Endothelial cell of umbilical vein (primary cell): ENCODE measurements at regions not wholly inside any gene's neighbourhood (a gene's known extent, or its start where the extent isn't known, plus 50 kb on each side); places are given as distances from the start of the nearest gene placed in this dataset.

Source experiments
- BruUV-seq: library from RNA; stranded (reverse); fragments of 400-500 nt; replicated peaks from 2 replicates; lab custom pipeline; 2021; lab: Mats Ljungman, UMichigan
- CTCF ChIA-PET: fragments of 300-600, 350-600 bp; sonication (Branson Sonifier 250); formaldehyde crosslinking; loops from one replicate; lab custom pipeline; 2021; ENCODE audit warnings: antibody characterized with exemption, inconsistent platforms; lab: Charles Lee
- POLR2A ChIA-PET: fragments of 300-600, 350-600 bp; sonication (Branson Sonifier 250); formaldehyde crosslinking; loops from one replicate; lab custom pipeline; 2021; ENCODE audit warnings: antibody characterized with exemption, inconsistent platforms; lab: Charles Lee
- DNase-seq: peaks from one replicate; pipeline ENCODE4 v3.0.0-alpha.2; 2011; ENCODE audit warnings: low read depth, low spot score
- FAIRE-seq: peaks from 2 replicates; lab custom pipeline; 2011; peaks lifted over from hg19 to GRCh38; lab: Jason Lieb, UNC
- H2AFZ ChIP-seq: 2 replicates; pipeline ENCODE4 v1.6.0; 2012; ENCODE audit warnings: low read depth, low read length, control low read depth, inconsistent platforms
- H3K27ac ChIP-seq: 2 replicates; pipeline ENCODE4 v1.5.1; 2011; ENCODE audit warnings: low read depth, mild to moderate bottlenecking, control low read depth, low read length, moderate library complexity; ENCODE audit not compliant: insufficient read depth
- H3K27me3 ChIP-seq, 2 experiments: 2 replicates each; pipeline versions ENCODE4 v1.6.0 to v1.6.1; 2011; ENCODE audit warnings: low read length in 2 of 2, mixed read lengths in 1 of 2; ENCODE audit not compliant: control insufficient read depth in 2 of 2, insufficient read depth in 2 of 2
- H3K36me3 ChIP-seq, 2 experiments: 2 replicates in 1 of 2; 3 replicates in 1 of 2; pipeline ENCODE4 v1.5.1; 2011; ENCODE audit warnings: low read length in 2 of 2, mild to moderate bottlenecking in 1 of 2, moderate library complexity in 1 of 2; ENCODE audit not compliant: control insufficient read depth in 2 of 2, insufficient read depth in 2 of 2; ENCODE audit errors: extremely low read depth in 1 of 2
- H3K4me1 ChIP-seq: 3 replicates; pipeline ENCODE4 v1.5.1; 2011; ENCODE audit warnings: mild to moderate bottlenecking, low read length; ENCODE audit not compliant: control insufficient read depth, insufficient read depth; ENCODE audit errors: extremely low read depth
- H3K4me2 ChIP-seq: 2 replicates; pipeline ENCODE4 v1.6.1; 2011; ENCODE audit warnings: low read length, control low read depth, mixed read lengths; ENCODE audit not compliant: insufficient read depth
- H3K4me3 ChIP-seq, 3 experiments: fragments of 200-600 bp in 1 of 3; sonication (generic), shearing (Covaris generic) in 1 of 3; replicated peaks in 1 of 3; 2 replicates each; pipeline ENCODE4 v1.5.1; 2011 to 2016; ENCODE audit warnings: control low read depth in 3 of 3, low read length in 3 of 3, mild to moderate bottlenecking in 2 of 3, inconsistent platforms in 1 of 3, low read depth in 1 of 3, moderate library complexity in 1 of 3; ENCODE audit not compliant: insufficient read depth in 1 of 3
- H3K79me2 ChIP-seq: 2 replicates; pipeline ENCODE4 v1.6.0; 2012; ENCODE audit warnings: low read length, inconsistent platforms; ENCODE audit not compliant: control insufficient read depth, insufficient read depth
- H3K9ac ChIP-seq: replicated peaks from 2 replicates; pipeline ENCODE3; 2011; ENCODE audit warnings: low read length, control low read depth; ENCODE audit not compliant: insufficient read depth; ENCODE audit errors: extremely low read depth
- H3K9me1 ChIP-seq: replicated peaks from 3 replicates; pipeline ENCODE4 v1.6.0; 2011; ENCODE audit warnings: mild to moderate bottlenecking, low read length; ENCODE audit not compliant: control insufficient read depth, insufficient read depth; ENCODE audit errors: extremely low read depth
- H3K9me3 ChIP-seq: replicated peaks from 2 replicates; pipeline ENCODE4 v1.5.1; 2012; ENCODE audit warnings: low read length, inconsistent platforms; ENCODE audit not compliant: control insufficient read depth, insufficient read depth
- H4K20me1 ChIP-seq: replicated peaks from 2 replicates; pipeline ENCODE3; 2011; ENCODE audit warnings: mild to moderate bottlenecking, low read length; ENCODE audit not compliant: control insufficient read depth, insufficient read depth; ENCODE audit errors: extremely low read depth
- EZH2 ChIP-seq: IDR thresholded peaks from 2 replicates; pipeline ENCODE4 v1.6.1; 2012; ENCODE audit warnings: borderline replicate concordance, low read depth, mild to moderate bottlenecking, moderate library complexity, low read length, inconsistent platforms; ENCODE audit not compliant: severe bottlenecking
- FOS ChIP-seq: IDR thresholded peaks from 2 replicates; pipeline ENCODE4 v1.6.1; 2011; ENCODE audit warnings: mild to moderate bottlenecking, low read length, moderate library complexity, borderline replicate concordance; ENCODE audit not compliant: insufficient read depth
- GATA2 ChIP-seq: IDR thresholded peaks from 2 replicates; pipeline ENCODE4 v1.7.0; 2011; ENCODE audit warnings: low read depth, mild to moderate bottlenecking, moderate library complexity, mixed read lengths, low read length; ENCODE audit not compliant: insufficient read length, insufficient read depth
- JUN ChIP-seq: IDR thresholded peaks from 2 replicates; pipeline ENCODE4 v1.6.1; 2011; ENCODE audit warnings: borderline replicate concordance, low read depth; ENCODE audit not compliant: insufficient read length, insufficient read depth
- MAX ChIP-seq: IDR thresholded peaks from 2 replicates; pipeline ENCODE4 v1.6.1; 2011; ENCODE audit not compliant: insufficient read depth, insufficient read length
- MYC ChIP-seq: IDR thresholded peaks from one replicate; pipeline ENCODE4 v1.6.1; 2011; ENCODE audit warnings: mild to moderate bottlenecking, low read depth, low read length
- POLR2A ChIP-seq: IDR thresholded peaks from 2 replicates; pipeline ENCODE4 v1.6.1; 2012; ENCODE audit warnings: low read depth, mild to moderate bottlenecking, control low read depth, low read length
- POLR2AphosphoS5 ChIP-seq: IDR thresholded peaks from 2 replicates; pipeline ENCODE4 v1.6.1; 2012; ENCODE audit warnings: low read depth, mild to moderate bottlenecking, control low read depth, low read length, moderate library complexity; ENCODE audit not compliant: insufficient read depth
- dilution Hi-C: fragments of 300-500 bp; cut with MboI; formaldehyde crosslinking; loops from one replicate; pipeline ENCODE4 v1.15.0; 2019; ENCODE audit warnings: low sequenced_read_pairs; ENCODE audit not compliant: extremely low pct_ligation_motif_present
- intact Hi-C: fragments of 100-400 bp; cut with micrococcal nuclease; formaldehyde crosslinking; loops from one replicate; pipeline ENCODE4 v1.10.0; 2022
- TF ChIP-seq, protein P1 (sequence below), 2 donors: IDR thresholded peaks; 1 replicate in 1 of 2; 2 replicates in 1 of 2; pipeline ENCODE4 v1.5.1; 2011; ENCODE audit warnings: low read length in 2 of 2, mild to moderate bottlenecking in 2 of 2, moderate library complexity in 2 of 2, control low read depth in 1 of 2, inconsistent platforms in 1 of 2, low read depth in 1 of 2; ENCODE audit not compliant: insufficient read depth in 1 of 2; ENCODE audit errors: extremely low read depth in 1 of 2

GRCh38 chr7:17586711-17587110 lies 288.3 kb downstream of the AHR start:
- Histone ChIP-seq H3K9ac (no peak overlapping the region), H3K27ac (no peak overlapping the region), H3K4me2 (no peak overlapping the region), H3K27me3 (no peaks in the 10 kb centered on the region), H2AFZ (no peak overlapping the region), H4K20me1 (no peaks in the 10 kb centered on the region), H3K79me2 (no peaks in the 10 kb centered on the region), H3K9me1 (no peaks in the 10 kb centered on the region), H3K9me3 (no peaks in the 10 kb centered on the region), H3K4me3 (no peak overlapping the region), H3K4me1 (no peaks in the 10 kb centered on the region), H3K36me3 (no peaks in the 10 kb centered on the region)
- CTCF ChIA-PET, result no interaction called here
- intact Hi-C loops, result no loop called here
- DNase-seq, result no peak
- dilution Hi-C loops, result no loop called here
- no TSS peak for BruUV-seq
- TF ChIP-seq, protein P1, sequence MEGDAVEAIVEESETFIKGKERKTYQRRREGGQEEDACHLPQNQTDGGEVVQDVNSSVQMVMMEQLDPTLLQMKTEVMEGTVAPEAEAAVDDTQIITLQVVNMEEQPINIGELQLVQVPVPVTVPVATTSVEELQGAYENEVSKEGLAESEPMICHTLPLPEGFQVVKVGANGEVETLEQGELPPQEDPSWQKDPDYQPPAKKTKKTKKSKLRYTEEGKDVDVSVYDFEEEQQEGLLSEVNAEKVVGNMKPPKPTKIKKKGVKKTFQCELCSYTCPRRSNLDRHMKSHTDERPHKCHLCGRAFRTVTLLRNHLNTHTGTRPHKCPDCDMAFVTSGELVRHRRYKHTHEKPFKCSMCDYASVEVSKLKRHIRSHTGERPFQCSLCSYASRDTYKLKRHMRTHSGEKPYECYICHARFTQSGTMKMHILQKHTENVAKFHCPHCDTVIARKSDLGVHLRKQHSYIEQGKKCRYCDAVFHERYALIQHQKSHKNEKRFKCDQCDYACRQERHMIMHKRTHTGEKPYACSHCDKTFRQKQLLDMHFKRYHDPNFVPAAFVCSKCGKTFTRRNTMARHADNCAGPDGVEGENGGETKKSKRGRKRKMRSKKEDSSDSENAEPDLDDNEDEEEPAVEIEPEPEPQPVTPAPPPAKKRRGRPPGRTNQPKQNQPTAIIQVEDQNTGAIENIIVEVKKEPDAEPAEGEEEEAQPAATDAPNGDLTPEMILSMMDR (IDR thresholded peaks at IDR 0.05; ENCODE audit: extremely low read depth in 1 of 2, insufficient read depth in 1 of 2, low read depth in 1 of 2, low read length in 2 of 2), result no peak
- TF ChIP-seq POLR2A, result no peak
- no peak for TF ChIP-seq JUN
- no peak for TF ChIP-seq EZH2
- no peak for TF ChIP-seq MYC
- TF ChIP-seq MAX, result no peak
- TF ChIP-seq GATA2, result no peak
- TF ChIP-seq POLR2AphosphoS5, result no peak
- TF ChIP-seq FOS, result no peak
- no peak for FAIRE-seq
- POLR2A ChIA-PET, result no interaction called here
